ENCODE measurements at regions not wholly inside any gene's neighbourhood (a gene's known extent, or its start where the extent isn't known, plus 50 kb on each side); places are given as distances from the start of the nearest gene placed in this dataset.
"Not testable (repeated sequence)": the region's sequence is repeated elsewhere in the genome, so short reads cannot be mapped to it uniquely, and the experiment has no call there.

DNA sequence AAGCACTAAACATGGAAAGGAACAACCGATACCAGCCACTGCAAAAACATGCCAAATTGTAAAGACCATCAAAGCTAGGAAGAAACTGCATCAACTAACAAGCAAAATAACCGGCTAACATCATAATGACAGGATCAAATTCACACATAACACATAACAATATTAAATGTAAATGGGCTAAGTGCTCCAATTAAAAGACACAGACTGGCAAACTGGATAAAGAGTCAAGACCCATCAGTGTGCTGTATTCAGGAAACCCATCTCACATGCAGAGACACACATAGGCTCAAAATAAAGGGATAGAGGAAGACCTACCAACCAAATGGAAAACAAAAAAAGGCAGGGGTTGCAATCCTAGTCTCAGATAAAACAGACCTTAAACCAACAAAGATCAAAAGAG lies 72.1 kb upstream of the ZNF366 start:
- DNase-seq, result not testable (repeated sequence)

DNA sequence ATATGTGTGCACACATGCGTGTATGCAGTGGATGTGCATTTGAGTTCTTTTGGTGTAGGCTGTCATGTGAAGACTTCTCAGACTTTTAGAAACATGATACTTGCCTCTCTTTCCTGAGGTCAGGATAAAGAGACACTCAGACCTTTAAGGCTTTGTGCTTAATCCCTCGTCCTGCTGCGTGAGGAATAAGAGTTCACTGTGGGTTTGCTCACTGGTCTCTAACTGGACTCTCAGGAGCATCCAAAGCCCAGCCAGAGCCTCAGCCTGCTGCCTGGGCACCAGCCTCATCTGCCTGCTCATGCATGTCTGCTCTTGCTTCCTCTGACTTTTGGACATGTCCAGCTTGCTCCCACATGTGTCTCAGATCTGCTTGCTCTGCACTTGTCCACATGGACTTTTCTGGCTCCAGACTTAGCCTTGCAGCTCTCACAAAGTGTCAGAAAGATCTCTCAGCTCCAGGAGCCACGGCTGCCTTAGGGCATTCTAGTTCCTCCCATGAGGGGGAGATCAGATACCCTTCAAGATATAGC lies 65.1 kb upstream of the ZNF366 start:
- DNase-seq, result no peak

DNA sequence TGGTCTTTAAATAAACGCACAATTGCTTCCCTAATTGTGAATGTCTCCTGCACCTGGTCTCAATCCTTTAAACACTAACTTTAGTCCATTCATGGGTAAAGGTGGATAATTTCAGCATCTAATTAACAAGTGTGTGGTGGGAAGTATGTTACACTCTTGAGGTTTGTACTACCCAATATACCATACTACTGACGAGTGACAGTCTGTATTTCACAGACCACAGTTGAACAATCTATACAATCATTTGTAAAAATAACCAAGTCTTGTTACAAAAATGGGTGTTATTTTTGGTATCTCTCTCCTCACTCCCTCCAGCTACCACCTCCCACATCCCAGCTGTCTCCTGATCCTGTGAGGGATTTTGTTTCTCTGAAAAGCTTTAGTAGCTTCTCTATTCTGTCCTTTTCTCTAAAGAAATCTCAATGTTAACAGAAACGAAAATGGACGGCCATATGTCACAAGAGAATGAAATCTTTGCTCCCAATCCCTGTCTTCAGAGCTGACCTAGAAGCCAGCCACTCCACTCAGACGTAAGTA lies 62.3 kb upstream of the ZNF366 start:
- DNase-seq, result no peak

DNA sequence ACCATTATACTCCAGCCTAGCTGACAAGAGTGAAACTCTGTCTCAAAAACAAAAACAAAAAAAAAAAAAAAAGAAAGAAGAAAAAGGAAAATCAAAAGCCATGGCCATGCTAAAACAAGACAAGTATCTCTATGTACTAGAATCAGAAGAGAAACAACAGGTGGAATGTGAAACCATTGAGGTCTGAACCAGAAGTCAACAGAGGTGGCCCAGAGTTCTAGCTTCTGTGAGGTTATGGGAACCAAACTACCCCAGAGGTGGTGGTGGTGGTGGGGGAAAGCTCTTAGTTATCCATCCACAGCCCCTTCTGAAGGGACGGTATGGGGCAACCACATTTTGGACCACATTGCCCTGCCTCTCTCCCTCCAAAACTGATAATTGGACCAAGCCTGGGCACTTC lies 59.5 kb upstream of the ZNF366 start:
- DNase-seq, result no peak

DNA sequence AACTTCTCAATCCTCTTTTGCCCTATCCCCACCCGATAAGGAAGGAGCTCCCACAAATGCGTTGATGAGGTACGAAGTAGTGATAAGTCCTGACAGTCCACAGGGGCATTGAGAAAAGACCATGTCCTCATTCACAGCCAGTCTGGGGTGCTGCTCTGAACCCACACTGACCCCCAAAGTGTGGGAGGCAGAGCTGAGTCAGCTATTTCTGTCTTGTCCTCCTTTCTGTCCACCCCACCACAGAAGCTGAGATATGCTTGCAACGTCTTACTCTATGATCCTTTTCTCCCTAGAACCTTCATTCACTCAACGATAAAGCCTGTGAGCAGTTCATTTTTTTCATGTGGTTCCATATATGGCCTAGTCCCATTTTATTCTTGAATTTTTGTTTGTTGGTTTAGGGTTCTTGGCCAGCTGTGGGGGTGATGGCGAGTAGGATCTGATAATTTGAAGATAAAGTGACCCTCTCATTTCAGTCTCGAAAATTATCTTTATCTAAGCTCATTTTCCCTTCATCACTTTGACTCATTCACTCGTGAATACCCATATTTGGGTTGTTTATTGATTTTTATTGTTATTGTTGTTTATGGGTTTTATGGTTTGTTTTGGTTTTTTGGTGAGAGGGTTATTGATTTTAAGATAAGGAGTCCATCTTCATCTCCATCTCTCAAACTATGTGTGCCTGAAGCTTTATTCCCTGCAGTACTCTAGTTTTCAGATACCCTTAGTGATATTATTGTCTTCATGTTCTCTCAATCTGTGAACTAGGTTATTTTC lies 58.5 kb upstream of the ZNF366 start:
- no peak for DNase-seq

DNA sequence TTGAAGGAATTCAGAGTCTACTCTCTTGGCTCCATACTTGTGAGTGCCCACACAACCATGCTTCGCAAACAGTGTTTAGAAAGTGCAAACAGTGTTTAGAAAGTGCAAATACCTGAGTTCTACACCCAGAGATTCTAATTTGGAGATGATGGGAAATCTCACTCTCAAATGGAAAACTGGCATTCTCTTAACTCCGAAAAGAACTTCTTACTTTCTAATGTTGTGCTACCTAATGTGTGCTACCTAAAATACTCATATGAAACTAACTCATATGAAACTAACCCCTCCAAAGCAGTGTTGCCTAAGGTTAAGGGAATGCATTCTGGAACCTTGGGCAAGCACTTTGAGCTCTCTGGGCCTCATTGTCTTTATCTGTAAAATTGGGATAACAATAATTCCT lies 55.5 kb upstream of the ZNF366 start:
- DNase-seq, result no peak

DNA sequence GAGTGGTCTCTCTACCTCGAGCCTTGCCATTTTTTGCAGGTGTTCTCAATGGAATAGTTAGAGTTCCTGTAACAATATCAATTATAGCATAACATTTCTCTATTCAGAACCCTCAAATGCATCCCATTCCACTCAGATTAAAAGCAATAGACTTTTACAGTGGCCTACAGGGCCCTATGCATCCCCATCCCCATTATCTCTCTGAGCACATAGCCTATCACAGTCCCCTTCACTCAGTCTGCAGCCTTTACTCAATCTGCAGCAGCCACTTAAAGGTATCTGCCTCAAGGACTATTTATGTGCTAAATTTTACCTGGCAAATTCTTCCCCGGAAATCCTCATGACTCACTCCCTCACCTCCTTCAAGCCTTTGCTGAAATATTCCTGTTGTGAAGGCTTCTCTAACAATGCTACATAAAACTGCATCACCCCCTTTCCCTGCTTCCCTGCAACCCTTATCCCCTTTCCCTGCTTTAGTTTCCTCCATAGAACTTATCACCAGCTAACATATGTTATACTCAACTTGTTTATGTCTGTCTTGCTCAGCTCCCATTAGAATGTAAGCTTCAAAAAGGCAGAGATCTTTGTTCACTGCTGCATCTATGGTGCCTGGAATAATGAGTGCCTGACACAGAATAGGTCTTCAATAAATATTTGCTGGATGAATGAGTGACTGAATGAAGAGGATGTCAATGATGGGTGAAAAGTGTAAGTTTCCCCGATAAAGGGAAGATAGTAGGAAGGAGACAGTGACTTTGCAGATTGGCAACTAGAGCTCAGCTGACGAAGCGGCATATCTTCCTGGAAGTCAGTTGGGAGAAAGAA lies 54.1 kb upstream of the ZNF366 start:
- DNase-seq, result no peak

DNA sequence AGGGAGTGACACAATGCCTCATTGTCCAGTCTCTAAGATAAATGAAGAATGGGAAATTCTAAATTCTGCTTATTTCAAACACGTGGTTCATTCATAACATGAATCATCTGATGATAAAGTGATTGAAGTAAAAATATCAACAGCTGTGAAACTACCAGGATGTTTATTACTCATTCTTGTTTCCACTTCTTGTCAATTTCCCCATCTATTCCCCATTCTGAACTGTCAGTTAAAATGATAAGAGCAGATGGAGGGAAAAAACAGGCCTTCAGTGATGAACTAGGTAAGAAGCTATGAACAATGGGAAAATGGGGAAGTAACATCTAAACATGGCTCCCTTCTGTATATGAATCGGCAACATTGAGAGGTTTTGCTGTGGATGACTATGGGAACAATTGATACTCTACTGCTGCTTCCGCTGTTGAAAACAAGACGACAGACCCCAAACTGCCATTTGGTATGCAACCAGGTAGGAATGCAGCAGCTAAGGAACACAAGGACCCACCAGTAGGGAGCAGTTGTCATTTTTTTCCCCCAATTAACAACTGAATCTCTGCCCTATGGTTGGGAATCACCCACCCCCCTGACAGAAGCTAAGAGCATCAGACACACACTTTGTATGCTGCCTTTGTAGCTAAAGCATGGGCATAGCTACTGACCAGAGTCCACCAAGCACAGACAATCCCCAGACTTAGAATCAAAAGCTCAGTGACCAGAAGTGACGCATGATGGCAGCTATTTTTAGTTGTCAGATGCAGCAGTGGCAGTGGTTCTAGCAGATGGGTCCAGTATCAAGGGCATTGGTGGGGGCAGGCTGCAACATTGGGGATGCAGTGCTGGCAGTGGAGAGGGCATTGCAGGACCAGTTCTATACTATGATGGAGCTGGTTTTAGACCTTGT lies 52.9 kb upstream of the ZNF366 start:
- no peak for DNase-seq

DNA sequence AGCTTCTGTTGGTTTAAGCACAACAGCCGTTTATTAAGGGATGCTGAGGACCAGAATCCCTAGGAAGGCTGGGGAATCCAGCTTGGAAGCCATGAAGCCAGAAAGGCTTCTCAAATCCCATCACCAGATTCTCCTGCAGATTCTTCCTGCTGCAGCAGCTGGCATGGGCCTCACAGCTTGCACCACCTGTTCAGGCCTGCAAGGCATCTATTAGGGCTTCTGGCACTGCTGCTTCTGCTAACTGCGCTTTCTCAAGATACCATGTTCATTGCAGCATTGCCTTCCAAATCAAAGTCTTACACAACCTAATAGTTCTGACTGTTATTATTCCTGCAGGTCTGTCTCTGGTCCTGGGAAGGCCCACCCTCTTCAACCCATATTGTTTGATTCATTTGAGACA lies 51.2 kb upstream of the ZNF366 start:
- DNase-seq, result no peak

DNA sequence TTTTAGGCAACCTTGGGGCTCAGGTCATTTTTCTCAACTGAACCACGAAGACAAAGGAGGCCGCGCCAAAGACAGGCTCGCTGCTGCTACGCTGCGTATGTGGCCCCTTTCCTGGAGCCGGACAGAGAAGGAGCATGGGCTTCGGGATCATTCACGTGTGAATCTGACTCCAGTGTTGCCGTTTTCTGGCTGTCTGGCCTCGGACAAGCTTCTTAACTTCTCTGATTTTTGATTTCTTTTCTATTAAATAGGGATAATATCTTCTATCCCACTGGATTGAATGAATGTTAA lies 50.8 kb upstream of the ZNF366 start:
- no peak for DNase-seq

DNA sequence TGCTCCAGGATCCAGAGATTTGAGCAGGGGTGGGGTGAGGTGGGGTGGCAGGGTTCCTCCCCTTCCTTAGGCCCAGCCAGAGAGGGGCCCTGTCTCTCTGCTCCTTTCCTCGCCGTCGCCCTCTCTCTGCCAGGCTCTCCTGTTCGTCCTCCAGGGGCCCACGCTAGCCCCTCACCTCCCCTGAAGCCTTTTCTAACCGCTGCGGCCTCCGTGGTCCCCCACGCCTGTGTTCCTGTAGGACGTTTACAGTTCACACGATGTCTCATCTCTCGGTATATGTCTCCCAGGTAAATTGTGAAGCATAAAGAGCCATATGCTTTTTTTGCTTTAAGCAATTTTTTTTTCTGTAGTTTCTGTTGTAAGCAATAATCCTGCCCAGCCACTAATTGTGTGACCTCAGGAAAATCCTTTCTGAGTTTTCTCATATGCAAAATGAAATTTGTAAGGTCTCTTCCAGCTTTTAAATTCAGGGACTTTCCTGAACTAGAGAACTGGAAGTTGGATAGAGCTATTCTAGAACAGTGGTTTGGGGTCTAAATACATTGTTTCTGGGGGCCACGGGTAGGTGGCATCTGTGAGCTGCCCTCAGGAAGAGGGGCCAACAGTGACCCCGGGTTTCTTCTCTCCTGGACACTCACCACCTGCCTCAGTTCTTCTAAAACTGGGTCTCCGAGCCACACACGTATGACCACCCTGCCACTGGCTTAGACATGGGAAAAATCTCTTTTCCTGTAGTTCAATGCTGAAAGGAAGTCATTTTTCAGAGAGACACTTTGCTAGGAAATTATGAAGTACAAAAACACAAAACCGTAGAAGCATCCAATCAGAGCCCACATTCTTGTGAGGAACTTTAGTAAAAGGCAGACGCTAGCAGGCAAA lies 50.2 kb upstream of the ZNF366 start:
- DNase-seq, result no peak
